GM19452 (cell line): ENCODE measurements at regions not wholly inside any gene's neighbourhood (a gene's known extent, or its start where the extent isn't known, plus 50 kb on each side); places are given as distances from the start of the nearest gene placed in this dataset.

ENCODE experiments used
- ATAC-seq: cut with Tn5 transposase; IDR thresholded peaks from one replicate; pipeline ENCODE4 v1.9.1; 2021; ENCODE audit not compliant: unreplicated experiment

GRCh38 chr2:7281231-7282201, 364.3 kb downstream of the RNF144A start:
- no peak for ATAC-seq

- no peak for ATAC-seq
Observed at GRCh38 chr2:7286120-7286519, 368.9 kb downstream of the RNF144A start.

DNA sequence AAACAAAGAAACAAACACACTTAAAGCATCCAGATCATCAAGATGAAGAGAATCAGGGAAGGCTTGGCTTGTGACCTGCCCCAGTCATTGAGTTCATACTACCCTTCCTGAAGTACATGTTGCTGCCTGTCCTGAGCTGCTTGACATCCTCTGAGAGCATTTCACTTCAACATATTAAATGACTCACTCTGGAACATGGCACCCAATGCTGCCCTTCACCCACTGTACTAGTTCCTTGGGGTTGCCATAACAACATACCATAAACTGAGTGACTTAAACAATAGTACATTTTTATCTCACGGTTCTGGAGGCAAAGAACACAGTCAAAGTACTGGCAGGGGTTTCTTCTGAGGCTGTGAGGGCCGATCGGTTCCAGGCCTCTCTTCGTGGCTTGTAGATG, 371.3 kb downstream of the RNF144A start:
- ATAC-seq = no peak

DNA sequence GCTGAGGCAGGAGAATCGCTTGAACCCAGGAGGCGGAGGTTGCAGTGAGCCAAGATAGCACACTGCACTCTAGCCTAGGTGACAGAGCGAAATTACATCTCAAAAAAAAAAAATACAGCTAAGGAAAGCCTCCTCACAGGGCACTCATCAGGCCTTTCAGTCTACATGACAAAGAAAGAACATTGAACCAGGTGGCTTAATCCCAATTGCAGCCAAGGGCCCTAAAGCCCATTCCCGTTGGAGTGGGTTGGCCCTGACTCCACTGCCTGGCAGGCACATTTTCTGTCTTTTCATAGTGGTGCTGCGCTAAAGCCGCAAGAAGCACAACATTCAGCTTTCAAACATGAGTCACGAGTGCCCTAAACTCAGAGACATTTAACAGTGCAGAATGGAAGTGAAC, 372.5 kb downstream of the RNF144A start:
- ATAC-seq = no peak

DNA sequence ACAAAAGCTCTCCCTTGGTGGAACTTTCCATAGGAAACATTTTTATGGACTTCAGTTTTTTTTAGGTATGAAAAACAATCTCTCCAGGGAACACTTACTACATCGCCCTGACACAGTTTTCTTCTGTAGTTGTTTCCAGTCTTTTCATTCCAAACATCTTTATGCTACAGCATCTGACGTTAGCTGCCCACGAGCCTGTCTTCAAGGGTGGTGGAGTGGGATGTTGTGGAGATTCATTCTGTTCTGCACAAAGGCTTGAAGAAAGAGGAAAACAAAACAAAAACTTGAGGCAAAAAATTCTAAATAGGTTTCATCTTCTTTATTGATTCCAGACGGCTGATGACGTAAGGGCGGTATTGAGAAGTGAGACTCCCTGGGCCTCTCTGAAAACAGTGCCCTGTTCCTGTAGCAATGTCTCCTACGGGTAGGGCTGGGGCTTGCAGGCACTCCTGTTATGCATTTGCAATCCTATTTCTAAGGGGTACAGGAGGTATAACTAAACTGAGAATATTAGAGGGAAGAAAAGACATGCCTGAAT, 375.0 kb downstream of the RNF144A start:
- no peak for ATAC-seq

- ATAC-seq = no peak
Observed at GRCh38 chr2:7309582-7309981, 392.4 kb downstream of the RNF144A start.

DNA sequence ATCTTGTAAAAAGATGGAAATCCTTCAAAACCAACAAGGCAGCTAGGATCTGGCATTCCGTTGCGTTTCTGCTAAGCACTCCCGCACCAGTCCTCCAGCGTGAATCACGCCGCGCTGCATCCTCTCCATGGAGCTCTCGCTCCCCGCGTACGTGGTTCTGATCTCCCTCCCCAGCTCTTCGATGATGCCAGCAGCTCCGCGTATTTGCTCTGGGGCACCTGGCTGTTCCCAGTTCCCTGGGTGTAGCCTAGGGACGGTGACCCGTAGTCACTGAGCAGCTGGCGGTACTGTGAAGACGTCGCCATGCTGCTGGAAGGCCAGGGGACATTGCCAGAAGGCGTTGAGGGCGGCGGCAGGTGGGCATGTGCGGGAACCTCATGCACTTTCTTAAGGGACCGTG, 407.5 kb downstream of the RNF144A start:
- no peak for ATAC-seq

DNA sequence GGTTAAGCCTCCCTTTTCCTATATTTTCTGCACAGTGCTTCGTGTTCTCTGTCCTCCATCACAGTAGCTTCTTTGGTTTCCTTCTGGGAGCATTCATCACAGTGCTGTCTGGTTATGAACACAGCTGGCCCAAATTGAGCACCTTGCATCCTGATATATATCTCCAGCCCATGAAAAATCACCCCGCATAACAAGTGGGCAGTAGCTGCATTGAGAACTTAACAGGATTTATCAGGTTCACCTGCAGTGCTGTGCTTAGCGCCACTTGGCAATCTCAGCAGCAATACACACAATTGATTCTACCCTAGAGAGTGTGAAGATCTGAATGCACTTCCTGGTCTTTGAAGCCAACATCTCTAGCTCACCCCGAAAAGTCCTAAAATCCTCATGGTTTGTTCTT, 408.0 kb downstream of the RNF144A start:
- ATAC-seq = no peak

GRCh38 chr2:7329465-7329864, 412.3 kb downstream of the RNF144A start:
- ATAC-seq = no peak

- no peak for ATAC-seq
Observed at GRCh38 chr2:7333189-7333765, 416.1 kb downstream of the RNF144A start.

DNA sequence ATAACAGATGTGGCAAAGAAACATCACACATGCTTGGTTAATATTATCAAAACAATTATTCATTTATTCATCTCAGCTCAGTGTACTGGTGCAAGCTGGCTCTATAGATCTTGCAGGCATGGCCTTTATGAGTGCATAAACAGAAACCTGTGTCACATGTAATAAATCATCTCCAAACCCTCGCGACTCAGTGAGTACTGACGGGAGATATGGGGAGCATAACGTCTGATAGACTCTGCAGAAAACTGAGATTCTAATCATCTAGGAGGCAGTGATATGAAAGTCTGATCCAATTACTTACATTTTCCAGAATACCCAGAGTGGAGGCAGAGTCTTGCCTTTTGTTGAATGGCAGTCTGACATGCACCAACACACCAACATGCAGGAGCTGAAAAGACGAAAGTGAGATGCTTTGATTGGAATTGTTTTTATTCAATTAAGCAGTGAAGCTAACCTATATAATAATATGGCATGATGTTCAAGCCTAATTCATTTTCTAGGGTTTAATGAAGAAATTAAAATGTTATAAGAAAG, 416.8 kb downstream of the RNF144A start:
- ATAC-seq = no peak

DNA sequence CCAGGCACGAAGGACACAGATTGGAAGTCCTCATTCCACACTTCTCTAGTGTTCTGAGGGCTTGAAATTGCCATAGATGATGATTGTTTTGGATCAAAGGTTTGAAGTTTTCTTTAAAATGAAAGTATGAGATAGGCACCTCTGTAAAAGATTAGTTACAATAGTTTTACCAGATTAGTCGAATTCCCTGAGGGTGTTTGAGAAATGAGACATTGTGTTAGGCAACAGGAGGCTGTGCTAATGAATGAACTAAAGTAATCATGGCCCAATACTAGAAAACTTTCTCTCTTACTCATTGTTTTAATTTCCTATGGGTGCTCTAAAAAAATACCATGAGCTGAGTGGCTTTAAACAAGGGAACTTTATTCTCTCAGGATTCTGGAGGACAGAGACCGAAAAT, 421.7 kb downstream of the RNF144A start:
- no peak for ATAC-seq

DNA sequence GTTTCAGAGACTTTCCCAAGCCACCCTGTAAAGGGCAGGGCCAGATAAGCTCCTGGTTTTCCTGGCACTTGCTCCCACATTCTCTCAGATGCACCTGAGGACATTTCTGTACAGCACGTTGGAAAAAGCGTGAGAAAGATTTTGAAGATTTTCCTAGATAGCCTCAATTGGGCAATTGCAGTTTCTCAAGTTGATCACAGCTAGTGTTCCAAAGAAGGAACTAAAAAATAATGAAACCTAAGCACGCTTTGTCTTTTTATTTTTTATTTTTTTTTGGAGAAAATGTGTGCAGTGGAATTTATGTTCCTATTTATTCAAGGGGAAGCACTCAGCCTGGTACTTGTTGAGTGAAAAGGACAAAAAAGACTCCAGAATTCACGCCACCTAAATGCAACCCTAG, 429.1 kb downstream of the RNF144A start:
- ATAC-seq = no peak

DNA sequence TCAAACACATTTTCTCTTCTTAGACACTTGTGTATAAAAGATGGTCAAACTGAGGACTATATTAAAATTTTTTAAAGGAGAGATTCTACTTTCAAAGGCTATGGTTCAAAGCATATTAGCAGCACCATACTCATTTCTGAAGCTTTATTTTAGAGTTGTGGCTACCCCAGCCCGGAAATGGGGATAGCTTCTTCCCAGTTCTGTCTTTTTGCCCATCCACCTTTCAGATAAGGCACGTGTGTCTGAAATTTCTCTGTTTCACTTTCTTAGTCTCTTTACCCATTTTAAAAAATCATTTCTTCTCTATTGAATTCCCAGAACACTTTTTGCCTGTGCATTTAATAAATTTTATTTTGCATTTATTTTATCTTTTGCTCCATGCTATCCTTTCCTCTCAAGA, 431.5 kb downstream of the RNF144A start:
- ATAC-seq = peak; percentile 71

DNA sequence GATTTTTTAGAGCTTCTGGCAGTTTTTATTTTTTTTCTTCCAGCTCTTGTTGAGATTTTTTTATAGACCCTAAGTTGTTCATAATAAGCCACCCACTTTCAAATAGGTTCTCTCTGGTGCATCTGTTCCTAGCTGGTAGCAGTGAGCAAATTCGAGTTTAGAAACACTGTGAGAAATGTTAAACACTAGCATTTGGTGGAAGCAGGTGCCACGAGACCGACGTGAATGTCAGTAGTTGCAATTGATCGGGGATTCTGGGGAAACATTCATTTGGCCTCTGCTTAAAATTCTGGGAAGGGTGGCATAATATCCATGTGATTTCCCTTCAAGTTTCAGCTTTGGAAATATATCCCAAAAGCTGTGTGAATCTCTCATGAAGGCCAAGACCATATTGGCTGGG, 435.0 kb downstream of the RNF144A start:
- ATAC-seq = no peak

DNA sequence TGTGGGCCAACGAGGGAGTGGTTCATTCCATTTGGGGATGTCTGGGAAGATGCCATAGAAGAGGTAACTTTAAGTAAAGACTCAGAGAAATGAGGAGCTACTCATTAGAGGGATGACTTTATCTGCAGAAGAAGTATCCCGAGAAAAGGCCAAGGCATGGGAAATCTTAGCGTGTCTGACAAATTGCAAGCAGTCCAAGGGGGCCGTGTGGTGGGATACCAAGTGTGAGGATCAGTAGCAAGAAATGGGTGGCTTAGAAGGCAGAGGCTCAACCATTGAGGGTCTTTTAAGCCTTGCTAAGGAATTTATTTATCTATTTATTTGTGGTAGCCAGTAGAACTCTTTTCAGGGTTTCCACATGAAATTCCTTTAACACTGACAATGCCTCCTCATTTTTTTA, 436.4 kb downstream of the RNF144A start:
- ATAC-seq = no peak

GRCh38 chr2:7355781-7356180, 438.6 kb downstream of the RNF144A start:
- ATAC-seq = no peak

- ATAC-seq = no peak
Observed at GRCh38 chr2:7356909-7357584, 439.8 kb downstream of the RNF144A start.

DNA sequence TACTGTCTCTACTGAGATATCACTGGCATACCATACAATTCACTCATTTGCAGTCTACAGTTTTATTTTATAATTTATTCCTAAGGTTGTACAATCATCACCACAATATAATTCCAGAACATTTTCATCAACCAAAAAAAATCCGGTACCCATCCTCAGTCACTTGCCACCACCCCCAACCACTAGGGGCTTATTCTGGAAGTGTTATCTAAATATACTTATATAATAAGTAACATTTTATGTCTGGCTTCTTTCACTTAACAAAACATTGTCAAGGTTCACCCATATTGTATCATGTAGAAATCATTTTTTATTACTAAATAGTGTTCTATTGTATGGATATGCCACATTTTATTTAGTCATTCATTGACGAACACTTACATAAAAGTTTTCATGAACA, 440.8 kb downstream of the RNF144A start:
- ATAC-seq = no peak

GRCh38 chr2:7358865-7359447, 441.7 kb downstream of the RNF144A start:
- no peak for ATAC-seq

GRCh38 chr2:7363906-7364305, 446.7 kb downstream of the RNF144A start:
- ATAC-seq = no peak
